ENCODE measurements at regions not wholly inside any gene's neighbourhood (a gene's known extent, or its start where the extent isn't known, plus 50 kb on each side); places are given as distances from the start of the nearest gene placed in this dataset.

- TF ChIP-seq CBX3 (IDR thresholded peaks at IDR 0.05; ENCODE audit: low read depth) (no peak), EZH2 (IDR thresholded peaks at IDR 0.05) (no peak), REST (IDR thresholded peaks at IDR 0.05; ENCODE audit: low read depth) (no peak), POLR2AphosphoS5 (IDR thresholded peaks at IDR 0.05; ENCODE audit: low read depth, low read length) (no peak), CTCF (IDR thresholded peaks at IDR 0.05 in 2 of 3, conservative IDR thresholded peaks at IDR 0.05 in 1 of 3; ENCODE audit: borderline replicate concordance in 1 of 3, insufficient read depth in 1 of 3, low read depth in 2 of 3, low read length in 2 of 3) (no peak)
- TF ChIP-seq, protein P1, sequence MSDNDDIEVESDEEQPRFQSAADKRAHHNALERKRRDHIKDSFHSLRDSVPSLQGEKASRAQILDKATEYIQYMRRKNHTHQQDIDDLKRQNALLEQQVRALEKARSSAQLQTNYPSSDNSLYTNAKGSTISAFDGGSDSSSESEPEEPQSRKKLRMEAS (IDR thresholded peaks at IDR 0.05), result no peak
These were observed 143.9 kb downstream of the OR2K2 start for GRCh38 chr9:111186021-111186530.

Measured in HCT116 (cell line).